Vagina (tissue), 2 donors: ENCODE measurements at regions not wholly inside any gene's neighbourhood (a gene's known extent, or its start where the extent isn't known, plus 50 kb on each side); places are given as distances from the start of the nearest gene placed in this dataset.
A peak's percentile ranks its signal among the peaks of the same experiment; 100 is the strongest.

Experiments used
- DNase-seq, 2 donors: peaks; one replicate each; pipeline ENCODE4 v3.0.0-alpha.2; 2017; ENCODE audit errors: extremely low spot score in 2 of 2
- H3K27ac ChIP-seq: fragments of 200-600 bp; sonication (generic); one replicate; pipeline ENCODE4 v1.5.1; 2019
- H3K27me3 ChIP-seq: fragments of 200-600 bp; sonication (generic); one replicate; pipeline ENCODE4 v1.5.1; 2019
- H3K36me3 ChIP-seq, 2 donors: fragments of 200-600 bp; sonication (generic); one replicate each; pipeline ENCODE4 v1.5.1; 2017 to 2019
- H3K4me1 ChIP-seq: fragments of 200-600 bp; sonication (generic); one replicate; pipeline ENCODE4 v1.5.1; 2019
- H3K4me3 ChIP-seq, 2 donors: fragments of 200-600 bp; sonication (generic); 1 replicate in 1 of 2; 2 replicates in 1 of 2; pipeline ENCODE4 v1.5.1; 2016 to 2019
- H3K9me3 ChIP-seq: fragments of 200-600 bp; sonication (generic); one replicate; pipeline ENCODE4 v1.5.1; 2019
- POLR2A ChIP-seq, 2 donors: fragments of 450-650 bp; IDR thresholded peaks; one replicate each; pipeline ENCODE4 v1.6.1; 2017; ENCODE audit warnings: antibody characterized with exemption in 2 of 2, mild to moderate bottlenecking in 2 of 2, moderate library complexity in 2 of 2
- POLR2AphosphoS5 ChIP-seq, 2 donors: sonication (generic); formaldehyde crosslinking; IDR thresholded peaks; one replicate each; pipeline ENCODE4 v1.9.0; 2017; ENCODE audit warnings: antibody characterized with exemption in 2 of 2, mild to moderate bottlenecking in 2 of 2, low read depth in 1 of 2; ENCODE audit not compliant: insufficient read depth in 1 of 2
- intact Hi-C: fragments of 100-400 bp; cut with DNase I; formaldehyde crosslinking; loops from one replicate; pipeline ENCODE4 v1.15.1; 2023
- TF ChIP-seq, protein P1 (sequence below), 3 experiments: fragments of 450-650 bp in 2 of 3; fragments of 200-600 bp in 1 of 3; sonication (generic) in 1 of 3; IDR thresholded peaks; one replicate each; pipeline ENCODE4 v1.5.1; 2017 to 2019; ENCODE audit warnings: antibody characterized with exemption in 3 of 3, mild to moderate bottlenecking in 2 of 3, moderate library complexity in 2 of 3

DNA sequence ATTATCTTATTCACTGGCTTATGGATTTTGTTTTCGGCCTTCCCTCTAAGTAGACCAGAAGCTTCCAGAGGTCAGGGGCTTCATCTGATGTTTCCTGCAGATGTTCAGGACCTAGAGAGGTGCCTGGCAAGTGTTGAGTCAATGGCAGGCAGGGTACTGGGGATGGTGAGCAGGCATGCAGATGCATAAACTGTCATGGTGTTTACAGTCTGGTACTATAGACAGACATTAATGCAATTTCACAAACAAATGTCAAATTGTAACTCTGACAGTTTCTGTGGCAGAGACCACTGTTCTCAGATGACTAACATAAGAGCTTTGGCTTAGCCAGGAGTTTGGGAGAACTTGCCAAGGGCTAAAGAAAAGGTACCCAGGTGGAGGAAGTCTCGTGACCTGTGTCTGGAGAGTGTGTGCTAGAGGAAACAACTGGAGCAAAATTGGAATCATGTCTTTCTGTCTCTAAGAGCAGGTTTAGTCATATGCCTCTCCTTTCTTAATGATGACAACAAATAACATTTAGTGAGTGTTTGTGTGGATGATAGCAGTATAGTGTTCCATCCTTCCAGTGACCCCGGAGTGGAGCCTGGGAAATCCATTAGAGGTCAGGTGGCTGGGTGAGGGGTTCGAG is 53.7 kb upstream of the TRAK1 start:
- H3K4me1 ChIP-seq = peaks cover 57% of the 10 kb centered on the region
- H3K4me3 ChIP-seq = no peak overlapping the region

DNA sequence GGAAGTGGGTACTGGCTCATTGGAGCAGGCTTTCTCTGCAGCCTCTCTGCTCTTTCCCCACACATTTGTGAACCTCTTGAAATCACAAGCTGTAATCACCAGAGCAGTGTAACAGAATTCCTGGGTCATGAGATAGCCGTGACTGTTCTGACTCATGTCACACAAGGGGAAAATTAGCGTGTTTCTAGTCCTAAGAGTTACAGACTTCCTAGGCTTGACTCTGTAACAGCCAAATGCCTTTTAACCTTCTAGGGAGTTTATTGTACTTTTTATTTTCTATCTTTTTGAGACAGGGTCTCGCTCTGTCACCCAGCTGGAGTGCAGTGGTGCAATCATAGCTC is 54.7 kb upstream of the TRAK1 start:
- TF ChIP-seq POLR2AphosphoS5 (IDR thresholded peaks at IDR 0.05; ENCODE audit: insufficient read depth in 1 of 2, low read depth in 1 of 2) = peak; percentile 25 to 90
- TF ChIP-seq, protein P1, sequence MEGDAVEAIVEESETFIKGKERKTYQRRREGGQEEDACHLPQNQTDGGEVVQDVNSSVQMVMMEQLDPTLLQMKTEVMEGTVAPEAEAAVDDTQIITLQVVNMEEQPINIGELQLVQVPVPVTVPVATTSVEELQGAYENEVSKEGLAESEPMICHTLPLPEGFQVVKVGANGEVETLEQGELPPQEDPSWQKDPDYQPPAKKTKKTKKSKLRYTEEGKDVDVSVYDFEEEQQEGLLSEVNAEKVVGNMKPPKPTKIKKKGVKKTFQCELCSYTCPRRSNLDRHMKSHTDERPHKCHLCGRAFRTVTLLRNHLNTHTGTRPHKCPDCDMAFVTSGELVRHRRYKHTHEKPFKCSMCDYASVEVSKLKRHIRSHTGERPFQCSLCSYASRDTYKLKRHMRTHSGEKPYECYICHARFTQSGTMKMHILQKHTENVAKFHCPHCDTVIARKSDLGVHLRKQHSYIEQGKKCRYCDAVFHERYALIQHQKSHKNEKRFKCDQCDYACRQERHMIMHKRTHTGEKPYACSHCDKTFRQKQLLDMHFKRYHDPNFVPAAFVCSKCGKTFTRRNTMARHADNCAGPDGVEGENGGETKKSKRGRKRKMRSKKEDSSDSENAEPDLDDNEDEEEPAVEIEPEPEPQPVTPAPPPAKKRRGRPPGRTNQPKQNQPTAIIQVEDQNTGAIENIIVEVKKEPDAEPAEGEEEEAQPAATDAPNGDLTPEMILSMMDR (IDR thresholded peaks at IDR 0.05) = no peak
- peak in 1 of 2 donors; percentile 16 for TF ChIP-seq POLR2A (IDR thresholded peaks at IDR 0.05)
- H3K27ac ChIP-seq = peak overlapping the region; percentile 77
- no peaks in the 10 kb centered on the region for H3K27me3 ChIP-seq
- H3K4me3 ChIP-seq = no peak overlapping the region
- peaks cover 60% of the 10 kb centered on the region for H3K4me1 ChIP-seq
- intact Hi-C loops = no loop called here
- H3K9me3 ChIP-seq = no peaks in the 10 kb centered on the region
- H3K36me3 ChIP-seq = no peaks in the 10 kb centered on the region
- DNase-seq = no peak

More for the DNA sequence above, 53.7 kb upstream of the TRAK1 start:
- Histone ChIP-seq H3K36me3 (no peaks in the 10 kb centered on the region), H3K27ac (peak overlapping the region; percentile 77), H3K27me3 (no peaks in the 10 kb centered on the region), H3K9me3 (no peaks in the 10 kb centered on the region)
- intact Hi-C loops = no loop called here
- TF ChIP-seq, protein P1 (IDR thresholded peaks at IDR 0.05) = no peak
- no peak for TF ChIP-seq POLR2AphosphoS5 (IDR thresholded peaks at IDR 0.05; ENCODE audit: insufficient read depth in 1 of 2, low read depth in 1 of 2)
- TF ChIP-seq POLR2A (IDR thresholded peaks at IDR 0.05) = no peak
- no peak for DNase-seq

GRCh38 chr3:42035816-42036482 is 55.2 kb upstream of the TRAK1 start:
- H3K27ac ChIP-seq = peak overlapping the region; percentile 77
- intact Hi-C loops = no loop called here
- no peak for DNase-seq

DNA sequence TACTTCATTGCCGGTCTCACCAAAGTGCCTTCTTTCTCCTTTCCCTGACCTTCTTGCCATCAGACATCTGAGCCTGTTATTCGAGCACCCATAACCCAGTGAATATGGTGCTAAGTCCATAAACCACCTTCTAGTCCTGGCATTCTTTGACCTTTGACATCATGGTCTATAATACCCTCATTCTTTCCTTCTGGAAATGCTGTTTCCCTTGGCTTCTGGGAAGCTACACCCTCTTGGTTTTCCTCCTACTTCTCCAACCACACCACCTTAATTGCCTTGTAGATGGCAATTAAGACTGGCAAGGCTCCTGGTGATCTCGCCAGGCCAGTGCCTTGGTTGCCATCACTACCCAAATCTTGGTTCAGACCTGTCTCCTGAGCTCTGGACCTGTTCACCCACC is 56.1 kb upstream of the TRAK1 start:
- no peaks in the 10 kb centered on the region for H3K27me3 ChIP-seq
- H3K4me1 ChIP-seq = peaks cover 60% of the 10 kb centered on the region
- H3K27ac ChIP-seq = peak overlapping the region; percentile 77
- intact Hi-C loops = no loop called here
- H3K36me3 ChIP-seq = no peaks in the 10 kb centered on the region
- no peaks in the 10 kb centered on the region for H3K9me3 ChIP-seq
- DNase-seq = no peak
- TF ChIP-seq POLR2A (IDR thresholded peaks at IDR 0.05) (no peak), POLR2AphosphoS5 (IDR thresholded peaks at IDR 0.05; ENCODE audit: insufficient read depth in 1 of 2, low read depth in 1 of 2) (no peak)
- TF ChIP-seq, protein P1 (IDR thresholded peaks at IDR 0.05) = no peak
- no peak overlapping the region for H3K4me3 ChIP-seq

More at GRCh38 chr3:42035816-42036482, 55.2 kb upstream of the TRAK1 start:
- no peaks in the 10 kb centered on the region for H3K36me3 ChIP-seq
- no peaks in the 10 kb centered on the region for H3K27me3 ChIP-seq
- H3K4me3 ChIP-seq = no peak overlapping the region
- peaks cover 60% of the 10 kb centered on the region for H3K4me1 ChIP-seq
- no peaks in the 10 kb centered on the region for H3K9me3 ChIP-seq
- TF ChIP-seq POLR2A (IDR thresholded peaks at IDR 0.05) = no peak

GRCh38 chr3:42033741-42034140 is 57.4 kb upstream of the TRAK1 start:
- Histone ChIP-seq H3K36me3 (no peaks in the 10 kb centered on the region), H3K4me3 (no peak overlapping the region), H3K27ac (peak overlapping the region; percentile 77), H3K27me3 (no peaks in the 10 kb centered on the region), H3K9me3 (no peaks in the 10 kb centered on the region), H3K4me1 (peaks cover 60% of the 10 kb centered on the region)
- TF ChIP-seq POLR2AphosphoS5 (IDR thresholded peaks at IDR 0.05; ENCODE audit: insufficient read depth in 1 of 2, low read depth in 1 of 2) (no peak), POLR2A (IDR thresholded peaks at IDR 0.05) (no peak)
- TF ChIP-seq, protein P1 (IDR thresholded peaks at IDR 0.05) = no peak
- intact Hi-C loops = no loop called here
- no peak for DNase-seq
